ENCODE measurements at regions not wholly inside any gene's neighbourhood (a gene's known extent, or its start where the extent isn't known, plus 50 kb on each side); places are given as distances from the start of the nearest gene placed in this dataset.
"Not testable (repeated sequence)": the region's sequence is repeated elsewhere in the genome, so short reads cannot be mapped to it uniquely, and the experiment has no call there.

- DNase-seq (ENCODE audit: low read depth) = no peak
Measured at GRCh38 chr6:125431971-125432370, 130.2 kb upstream of the HDDC2 start.

- no peak for DNase-seq (ENCODE audit: low read depth)
Measured at GRCh38 chr6:125432963-125433362, 131.2 kb upstream of the HDDC2 start.

GRCh38 chr6:125434760-125435159 is 133.0 kb upstream of the HDDC2 start:
- DNase-seq (ENCODE audit: low read depth) = no peak

- DNase-seq (ENCODE audit: low read depth) = no peak
Measured at GRCh38 chr6:125439512-125439911, 137.7 kb upstream of the HDDC2 start.

- DNase-seq (ENCODE audit: low read depth) = no peak
Measured at GRCh38 chr6:125444006-125444923, 142.5 kb upstream of the HDDC2 start.

- DNase-seq (ENCODE audit: low read depth) = no peak
Measured at GRCh38 chr6:125445054-125445453, 143.3 kb upstream of the HDDC2 start.

GRCh38 chr6:125446011-125446410 is 144.2 kb upstream of the HDDC2 start:
- no peak for DNase-seq (ENCODE audit: low read depth)

- DNase-seq (ENCODE audit: low read depth) = no peak
Measured at GRCh38 chr6:125451750-125452149, 150.0 kb upstream of the HDDC2 start.

GRCh38 chr6:125453516-125453915 is 151.7 kb upstream of the HDDC2 start:
- no peak for DNase-seq (ENCODE audit: low read depth)

GRCh38 chr6:125454351-125454750 is 152.6 kb upstream of the HDDC2 start:
- no peak for DNase-seq (ENCODE audit: low read depth)

GRCh38 chr6:125458493-125458892 is 156.7 kb upstream of the HDDC2 start:
- not testable (repeated sequence) for DNase-seq (ENCODE audit: low read depth)

- not testable (repeated sequence) for DNase-seq (ENCODE audit: low read depth)
Measured at GRCh38 chr6:125465332-125465731, 163.6 kb upstream of the HDDC2 start.

- no peak for DNase-seq (ENCODE audit: low read depth)
Measured at GRCh38 chr6:125469915-125470314, 168.1 kb upstream of the HDDC2 start.

- no peak for DNase-seq (ENCODE audit: low read depth)
Measured at GRCh38 chr6:125471667-125472066, 169.9 kb upstream of the HDDC2 start.

- DNase-seq (ENCODE audit: low read depth) = no peak
Measured at GRCh38 chr6:125474061-125474460, 172.3 kb upstream of the HDDC2 start.

GRCh38 chr6:125477156-125477555 is 175.4 kb upstream of the HDDC2 start:
- no peak for DNase-seq (ENCODE audit: low read depth)

- no peak for DNase-seq (ENCODE audit: low read depth)
Measured at GRCh38 chr6:125477844-125478243, 176.1 kb upstream of the HDDC2 start.

GRCh38 chr6:125480146-125480545 is 178.4 kb upstream of the HDDC2 start:
- no peak for DNase-seq (ENCODE audit: low read depth)

GRCh38 chr6:125480571-125480970 is 178.8 kb upstream of the HDDC2 start:
- DNase-seq (ENCODE audit: low read depth) = no peak

- no peak for DNase-seq (ENCODE audit: low read depth)
Measured at GRCh38 chr6:125481056-125481455, 179.3 kb upstream of the HDDC2 start.

GRCh38 chr6:125485757-125486156 is 184.0 kb upstream of the HDDC2 start:
- no peak for DNase-seq (ENCODE audit: low read depth)

- DNase-seq (ENCODE audit: low read depth) = no peak
Measured at GRCh38 chr6:125486881-125487280, 185.1 kb upstream of the HDDC2 start.

GRCh38 chr6:125489579-125490285 is 188.0 kb upstream of the HDDC2 start:
- no peak for DNase-seq (ENCODE audit: low read depth)

Measured in M059J (cell line).